DMS153 treated with DMSO at 0.1 percent for 48 hours (cell line): ENCODE measurements at regions not wholly inside any gene's neighbourhood (a gene's known extent, or its start where the extent isn't known, plus 50 kb on each side); places are given as distances from the start of the nearest gene placed in this dataset.
"Not testable (repeated sequence)": the region's sequence is repeated elsewhere in the genome, so short reads cannot be mapped to it uniquely, and the experiment has no call there.

Experiments
- DNase-seq: peaks from one replicate; lab custom pipeline; 2025; ENCODE audit not compliant: unreplicated experiment; lab: John Stamatoyannopoulos, UW

- no peak for DNase-seq
Measured at GRCh38 chr10:131577786-131578471, 266.4 kb upstream of the TCERG1L start.

GRCh38 chr10:131578472-131578970 is 267.0 kb upstream of the TCERG1L start:
- DNase-seq, result no peak

- no peak for DNase-seq
Measured at GRCh38 chr10:131579251-131580071, 267.9 kb upstream of the TCERG1L start.

GRCh38 chr10:131580076-131580652 is 268.6 kb upstream of the TCERG1L start:
- no peak for DNase-seq

GRCh38 chr10:131580674-131581073 is 269.2 kb upstream of the TCERG1L start:
- no peak for DNase-seq

GRCh38 chr10:131581547-131581946 is 270.0 kb upstream of the TCERG1L start:
- DNase-seq, result not testable (repeated sequence)

- DNase-seq, result no peak
Measured at GRCh38 chr10:131584287-131584686, 272.8 kb upstream of the TCERG1L start.

- DNase-seq, result no peak
Measured at GRCh38 chr10:131585761-131586160, 274.2 kb upstream of the TCERG1L start.

- no peak for DNase-seq
Measured at GRCh38 chr10:131586958-131587357, 275.4 kb upstream of the TCERG1L start.

GRCh38 chr10:131587976-131588680 is 276.6 kb upstream of the TCERG1L start:
- DNase-seq, result no peak

GRCh38 chr10:131588704-131589220 is 277.2 kb upstream of the TCERG1L start:
- DNase-seq, result no peak

GRCh38 chr10:131590567-131590966 is 279.0 kb upstream of the TCERG1L start:
- no peak for DNase-seq

GRCh38 chr10:131591936-131592335 is 280.4 kb upstream of the TCERG1L start:
- no peak for DNase-seq

GRCh38 chr10:131609176-131609575 is 291.6 kb upstream of the PPP2R2D start:
- DNase-seq, result no peak

GRCh38 chr10:131615150-131615549 is 285.7 kb upstream of the PPP2R2D start:
- no peak for DNase-seq

GRCh38 chr10:131616040-131616439 is 284.8 kb upstream of the PPP2R2D start:
- DNase-seq, result no peak

GRCh38 chr10:131617113-131617858 is 283.5 kb upstream of the PPP2R2D start:
- DNase-seq, result no peak

GRCh38 chr10:131618587-131619267 is 282.1 kb upstream of the PPP2R2D start:
- no peak for DNase-seq

- no peak for DNase-seq
Measured at GRCh38 chr10:131620314-131620713, 280.5 kb upstream of the PPP2R2D start.

- DNase-seq, result no peak
Measured at GRCh38 chr10:131620904-131621303, 279.9 kb upstream of the PPP2R2D start.
